NCI-H1105 (cell line): ENCODE measurements at regions not wholly inside any gene's neighbourhood (a gene's known extent, or its start where the extent isn't known, plus 50 kb on each side); places are given as distances from the start of the nearest gene placed in this dataset.

Experiments used
- DNase-seq: peaks from one replicate; lab custom pipeline; 2025; lab: John Stamatoyannopoulos, UW

- DNase-seq, result no peak
Observed at GRCh38 chr13:74966275-74966674, 515.7 kb downstream of the TBC1D4 start.

- no peak for DNase-seq
Observed at GRCh38 chr13:74945637-74946036, 536.3 kb downstream of the TBC1D4 start.

DNA sequence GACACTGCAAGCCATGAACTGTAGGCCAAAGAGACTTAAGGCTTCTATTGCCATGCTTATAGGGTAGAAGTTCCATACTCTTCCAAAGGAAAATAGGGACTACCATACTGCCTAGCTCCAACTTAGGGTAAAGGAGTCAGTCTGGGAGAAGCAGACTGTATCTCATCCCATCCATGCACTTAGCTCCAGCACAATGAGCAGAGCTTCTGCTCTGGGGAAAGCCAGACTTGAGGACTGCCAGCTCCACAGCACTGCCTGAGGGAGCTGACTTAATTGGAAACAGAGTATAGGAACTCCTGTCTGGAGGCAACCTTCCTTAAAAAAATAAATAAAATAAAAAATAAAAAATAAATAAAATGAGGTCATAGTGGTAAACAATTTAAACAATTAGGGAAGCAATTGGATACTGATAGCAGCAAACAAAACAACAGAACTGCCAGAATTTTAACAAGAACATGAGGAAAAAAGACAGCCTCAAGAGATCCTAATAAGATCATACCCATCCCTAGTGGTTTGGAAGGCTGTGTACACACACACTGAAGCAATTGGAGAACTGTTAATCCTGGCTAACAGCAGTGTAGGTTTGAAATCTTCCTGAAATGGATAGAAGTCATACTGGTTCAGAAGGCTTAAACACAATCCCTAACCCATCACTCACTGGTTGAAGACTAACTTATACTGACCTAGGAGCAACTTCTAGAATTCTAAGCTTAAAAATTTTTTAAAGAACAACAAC is 550.1 kb downstream of the TBC1D4 start:
- DNase-seq, result no peak

GRCh38 chr13:74930402-74931165 is 551.4 kb downstream of the TBC1D4 start:
- no peak for DNase-seq

DNA sequence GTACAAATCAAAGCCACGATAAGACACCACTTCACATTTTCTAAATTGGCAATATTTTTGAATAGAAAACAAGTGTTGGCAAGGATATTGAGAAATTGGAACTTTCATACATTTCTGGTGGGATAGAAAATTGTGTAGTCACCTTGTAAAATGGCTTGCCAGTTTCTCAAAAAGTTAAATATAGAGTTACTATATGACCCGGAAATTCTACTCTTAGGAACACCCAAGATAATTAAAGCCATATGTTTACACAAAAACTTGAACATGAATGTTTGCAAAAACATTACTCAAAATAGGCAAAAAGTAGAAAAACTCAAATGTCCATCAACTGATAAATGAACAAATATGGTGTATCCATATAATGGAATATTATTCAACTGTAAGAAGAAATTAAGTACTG is 552.5 kb downstream of the TBC1D4 start:
- DNase-seq, result no peak

- no peak for DNase-seq
Observed at GRCh38 chr13:74927823-74928222, 554.1 kb downstream of the TBC1D4 start.

DNA sequence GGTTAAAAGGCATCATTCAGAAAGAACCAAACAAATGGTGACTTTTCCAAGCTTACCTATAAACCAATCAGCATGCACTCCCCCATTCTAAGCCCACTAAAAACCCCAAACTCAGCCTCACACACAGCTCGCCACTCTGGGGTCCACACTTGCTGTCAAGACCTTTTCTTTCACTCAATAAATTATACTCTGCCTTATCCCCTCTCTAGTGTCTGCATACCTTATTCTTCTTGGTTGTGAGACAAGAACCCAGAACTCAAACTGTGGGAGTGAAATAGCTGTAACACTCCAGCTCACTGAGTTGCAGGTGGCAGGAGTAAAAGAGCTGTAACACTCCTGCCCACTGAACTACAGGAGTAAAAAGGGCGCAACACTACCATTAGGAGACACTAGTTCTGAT is 559.0 kb downstream of the TBC1D4 start:
- DNase-seq, result no peak

DNA sequence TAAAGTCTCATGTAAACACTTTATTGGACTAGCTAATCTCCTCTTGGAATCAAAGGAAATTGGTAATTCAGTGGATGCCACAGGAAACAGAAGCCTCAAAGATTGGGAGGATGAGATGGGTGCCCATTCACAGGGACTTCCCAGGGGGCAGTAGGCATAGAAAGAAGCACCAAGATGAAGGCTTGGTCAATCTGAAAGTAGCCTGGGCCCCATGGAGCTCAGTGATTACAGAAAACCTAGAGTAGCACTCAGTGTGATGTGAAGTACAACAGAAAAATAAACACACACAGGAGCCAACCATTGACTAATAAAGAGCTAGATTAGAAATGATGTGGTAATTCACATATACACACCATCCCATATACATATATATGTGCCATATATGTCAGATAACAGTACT is 560.6 kb downstream of the TBC1D4 start:
- DNase-seq, result no peak

- no peak for DNase-seq
Observed at GRCh38 chr13:74920920-74921319, 561.0 kb downstream of the TBC1D4 start.

- no peak for DNase-seq
Observed at GRCh38 chr13:74920361-74920760, 561.6 kb downstream of the TBC1D4 start.

DNA sequence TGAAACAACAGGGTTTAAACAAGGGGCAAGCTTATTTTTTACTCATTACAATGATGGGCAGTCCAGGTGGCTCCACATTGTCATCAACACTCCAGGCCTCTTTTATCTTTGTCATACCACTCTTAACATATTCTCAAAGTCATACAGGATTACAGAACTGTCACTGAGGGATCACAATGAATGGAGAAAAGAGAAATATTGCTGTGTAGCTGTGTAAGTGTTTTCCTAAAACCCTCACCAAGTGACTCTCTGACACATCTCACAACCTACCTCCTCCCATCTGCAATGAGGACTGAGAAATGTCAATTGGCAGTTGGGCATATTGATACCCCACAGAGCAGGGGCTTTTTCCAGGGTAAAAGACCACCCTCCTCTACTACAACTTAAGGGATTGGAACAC is 562.1 kb downstream of the TBC1D4 start:
- no peak for DNase-seq

DNA sequence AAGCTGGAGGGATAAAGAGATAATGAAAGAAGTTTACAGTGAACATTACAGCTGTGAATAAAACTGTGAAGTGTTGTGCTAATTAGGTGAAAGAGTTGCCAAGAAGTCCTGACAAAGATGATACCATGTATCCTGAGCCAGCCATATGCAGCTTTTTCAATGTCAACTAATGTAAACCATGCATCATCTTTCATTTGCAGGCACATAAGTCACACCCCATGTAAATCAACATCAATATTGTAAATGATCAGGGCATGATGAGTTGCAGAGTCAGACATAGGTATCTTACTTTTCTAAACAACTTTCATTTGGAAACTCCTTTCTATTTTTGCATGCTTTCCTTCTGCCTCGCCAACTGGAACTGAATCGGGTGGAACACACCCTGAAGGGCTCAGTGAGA is 569.1 kb downstream of the TBC1D4 start:
- DNase-seq, result no peak

- no peak for DNase-seq
Observed at GRCh38 chr13:74910415-74910814, 571.6 kb downstream of the TBC1D4 start.

GRCh38 chr13:74907788-74908187 is 574.2 kb downstream of the TBC1D4 start:
- DNase-seq, result no peak

- no peak for DNase-seq
Observed at GRCh38 chr13:74904556-74904955, 577.4 kb downstream of the TBC1D4 start.

GRCh38 chr13:74895042-74895796 is 586.8 kb downstream of the TBC1D4 start:
- no peak for DNase-seq

DNA sequence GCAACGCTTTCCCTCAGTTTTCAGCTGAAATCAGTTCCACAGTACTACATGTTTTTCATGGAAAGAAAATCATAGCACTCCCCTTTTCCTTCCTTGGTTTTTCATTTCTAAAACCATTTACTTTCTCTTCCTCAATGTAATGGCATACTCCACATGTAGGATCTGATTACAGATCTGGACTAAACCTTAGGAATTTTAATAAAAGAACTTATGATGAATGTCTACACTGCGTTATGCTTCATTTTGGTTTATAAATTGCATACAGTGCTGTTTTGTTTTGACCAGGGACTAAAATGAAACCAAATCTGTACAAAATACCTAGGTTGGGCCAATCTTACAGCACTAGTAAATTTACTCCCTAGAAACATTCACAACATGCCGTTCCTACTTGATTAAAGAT is 589.9 kb downstream of the TBC1D4 start:
- no peak for DNase-seq

DNA sequence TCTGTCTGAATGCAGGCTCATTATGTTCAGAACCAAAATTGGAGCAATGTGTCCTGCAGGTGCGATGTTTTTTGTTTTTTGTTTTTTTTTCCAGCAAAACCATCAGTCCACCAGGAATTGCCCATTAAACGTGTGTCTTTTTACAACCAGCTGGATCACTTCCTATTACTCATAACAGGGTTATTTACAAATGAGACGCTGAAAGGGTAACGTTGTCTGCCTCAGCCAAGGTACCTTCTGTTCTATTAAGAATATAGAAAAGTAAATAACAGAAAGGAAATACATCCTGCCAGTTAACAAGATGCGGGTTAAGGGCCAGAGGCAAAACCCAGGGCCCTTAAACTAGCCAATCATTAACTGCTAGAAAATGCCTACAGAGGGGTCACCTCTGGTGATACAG is 590.4 kb downstream of the TBC1D4 start:
- DNase-seq, result no peak

- DNase-seq, result no peak
Observed at GRCh38 chr13:74889321-74889720, 592.6 kb downstream of the TBC1D4 start.

DNA sequence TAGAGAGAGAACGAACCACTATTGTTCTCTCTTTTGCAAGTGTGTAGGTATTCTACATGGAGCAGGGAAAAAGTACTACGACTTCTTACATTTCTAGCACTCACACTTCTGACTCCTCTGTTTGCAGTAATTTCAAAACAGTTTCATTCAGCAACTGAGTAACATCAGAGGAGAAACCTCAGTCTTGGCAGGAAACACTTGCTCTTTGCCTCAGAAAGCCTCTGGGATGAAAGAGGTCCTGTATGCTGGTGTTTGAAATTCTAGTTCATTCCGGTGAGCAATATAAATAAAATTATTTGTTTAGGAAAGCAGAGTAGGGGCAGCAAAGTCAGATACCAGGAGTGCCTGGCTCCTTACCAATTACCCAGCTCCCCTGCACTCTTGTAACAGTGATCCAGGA is 595.5 kb downstream of the TBC1D4 start:
- DNase-seq, result no peak

GRCh38 chr13:74883834-74884233 is 598.1 kb downstream of the TBC1D4 start:
- no peak for DNase-seq

GRCh38 chr13:74871369-74872070 is 610.4 kb downstream of the TBC1D4 start:
- no peak for DNase-seq
